HEK293 (cell line): ENCODE measurements at regions not wholly inside any gene's neighbourhood (a gene's known extent, or its start where the extent isn't known, plus 50 kb on each side); places are given as distances from the start of the nearest gene placed in this dataset.

Experiments
- CTCF ChIA-PET: fragments of 350-600 bp; formaldehyde crosslinking; extraction: SDS; loops from one replicate; lab custom pipeline; 2021; ENCODE audit warnings: antibody characterized with exemption; lab: Yijun Ruan, JAX
- POLR2A ChIA-PET: fragments of 300-600 bp; formaldehyde crosslinking; extraction: SDS; loops from one replicate; lab custom pipeline; 2020; ENCODE audit warnings: antibody characterized with exemption, inconsistent platforms; lab: Yijun Ruan, JAX
- H3K27ac ChIP-seq: fragments of 200-500 bp; sonication (Bioruptor generic); 2 replicates; pipeline ENCODE4 v1.5.1; 2014; ENCODE audit warnings: low read depth, low read length, control low read depth, inconsistent platforms; ENCODE audit errors: extremely low read depth
- H3K36me3 ChIP-seq, 2 experiments: fragments of 200-500 bp in 1 of 2; sonication (Bioruptor generic) in 1 of 2; 1 replicate in 1 of 2; 2 replicates in 1 of 2; pipeline ENCODE4 v1.5.1; 2014 to 2017; ENCODE audit warnings: inconsistent platforms in 2 of 2, low read length in 2 of 2; ENCODE audit not compliant: control insufficient read depth in 2 of 2, insufficient read depth in 1 of 2
- H3K4me1 ChIP-seq: fragments of 200-500 bp; sonication (Bioruptor generic); 2 replicates; pipeline ENCODE4 v1.5.1; 2014; ENCODE audit warnings: mild to moderate bottlenecking, low read length, inconsistent platforms; ENCODE audit not compliant: control insufficient read depth, insufficient read depth
- H3K4me3 ChIP-seq: 2 replicates; pipeline ENCODE4 v1.5.1; 2011; ENCODE audit warnings: low read depth, mild to moderate bottlenecking, control low read depth, low read length, moderate library complexity
- H3K9me3 ChIP-seq: fragments of 200-500 bp; sonication (Bioruptor generic); 2 replicates; pipeline ENCODE4 v1.5.1; 2014; ENCODE audit warnings: low read depth, low read length, inconsistent platforms; ENCODE audit not compliant: control insufficient read depth, insufficient read depth
- GLIS1 ChIP-seq: fragments of 450-650 bp; formaldehyde crosslinking; IDR thresholded peaks from 2 replicates; pipeline ENCODE4 v1.5.1; 2016; ENCODE audit warnings: missing biosample characterization, missing genetic modification characterization
- IKZF3 ChIP-seq: fragments of 450-650 bp; IDR thresholded peaks from 2 replicates; pipeline ENCODE4 v1.5.0; 2018; ENCODE audit warnings: missing biosample characterization, mild to moderate bottlenecking, missing genetic modification characterization, moderate library complexity
- OVOL3 ChIP-seq: fragments of 450-650 bp; formaldehyde crosslinking; IDR thresholded peaks from 2 replicates; pipeline ENCODE4 v1.5.1; 2016; ENCODE audit warnings: missing biosample characterization, missing genetic modification characterization
- PRDM1 ChIP-seq: fragments of 450-650 bp; formaldehyde crosslinking; IDR thresholded peaks from 2 replicates; pipeline ENCODE4; 2016; ENCODE audit warnings: missing biosample characterization, missing genetic modification characterization
- SCRT2 ChIP-seq: fragments of 450-650 bp; formaldehyde crosslinking; IDR thresholded peaks from 2 replicates; pipeline ENCODE4 v1.5.1; 2016; ENCODE audit warnings: missing biosample characterization, missing genetic modification characterization
- SETDB1 ChIP-seq: IDR thresholded peaks from one replicate; pipeline ENCODE4 v1.6.1; 2017; ENCODE audit warnings: mild to moderate bottlenecking, low read length, moderate library complexity, mixed read lengths; ENCODE audit not compliant: insufficient read length
- TRIM28 ChIP-seq: IDR thresholded peaks from 2 replicates; pipeline ENCODE4 v1.6.1; 2011; ENCODE audit warnings: low read length, control low read depth, borderline replicate concordance
- WT1 ChIP-seq: fragments of 450-650 bp; formaldehyde crosslinking; IDR thresholded peaks from 2 replicates; pipeline ENCODE4 v1.5.1; 2016; ENCODE audit warnings: missing biosample characterization, missing genetic modification characterization
- ZBTB7A ChIP-seq: fragments of 450-650 bp; formaldehyde crosslinking; IDR thresholded peaks from 2 replicates; pipeline ENCODE4 v1.5.1; 2016; ENCODE audit warnings: low read depth, missing biosample characterization, missing genetic modification characterization
- ZNF133 ChIP-seq: fragments of 450-650 bp; formaldehyde crosslinking; IDR thresholded peaks from 2 replicates; pipeline ENCODE4 v1.5.1; 2016; ENCODE audit warnings: missing biosample characterization, missing genetic modification characterization
- ZNF155 ChIP-seq: fragments of 450-650 bp; formaldehyde crosslinking; IDR thresholded peaks from 2 replicates; pipeline ENCODE4 v1.5.1; 2016; ENCODE audit warnings: missing biosample characterization, missing genetic modification characterization
- ZNF2 ChIP-seq: fragments of 450-650 bp; formaldehyde crosslinking; IDR thresholded peaks from 2 replicates; pipeline ENCODE4 v1.5.1; 2016; ENCODE audit warnings: missing biosample characterization, missing genetic modification characterization
- ZNF366 ChIP-seq: fragments of 450-650 bp; formaldehyde crosslinking; conservative IDR thresholded peaks from 2 replicates; pipeline ENCODE4 v1.5.1; 2016; ENCODE audit warnings: missing biosample characterization, missing genetic modification characterization
- ZNF473 ChIP-seq: fragments of 450-650 bp; formaldehyde crosslinking; IDR thresholded peaks from 2 replicates; pipeline ENCODE4 v1.5.1; 2017; ENCODE audit warnings: missing biosample characterization, missing genetic modification characterization
- ZNF521 ChIP-seq: fragments of 450-650 bp; formaldehyde crosslinking; IDR thresholded peaks from 2 replicates; pipeline ENCODE4 v1.5.1; 2017; ENCODE audit warnings: missing biosample characterization, mild to moderate bottlenecking, missing genetic modification characterization
- ZNF544 ChIP-seq: fragments of 450-650 bp; formaldehyde crosslinking; IDR thresholded peaks from 2 replicates; pipeline ENCODE4 v1.5.0; 2017; ENCODE audit warnings: missing biosample characterization, missing genetic modification characterization
- ZNF571 ChIP-seq: fragments of 450-650 bp; formaldehyde crosslinking; IDR thresholded peaks from 2 replicates; pipeline ENCODE4 v1.5.0; 2017; ENCODE audit warnings: missing biosample characterization, missing genetic modification characterization
- ZNF626 ChIP-seq: fragments of 450-650 bp; sonication (Bioruptor Pico); formaldehyde crosslinking; IDR thresholded peaks from 2 replicates; pipeline ENCODE4 v1.5.1; 2018; ENCODE audit warnings: missing biosample characterization, missing genetic modification characterization, inconsistent platforms
- ZSCAN30 ChIP-seq: fragments of 450-650 bp; IDR thresholded peaks from 2 replicates; pipeline ENCODE4 v1.5.1; 2018; ENCODE audit warnings: missing biosample characterization, mild to moderate bottlenecking, missing genetic modification characterization, moderate library complexity
- TF ChIP-seq, protein P1 (sequence below): fragments of 450-650 bp; formaldehyde crosslinking; IDR thresholded peaks from 2 replicates; pipeline ENCODE4 v1.5.1; 2016; ENCODE audit warnings: missing biosample characterization, missing genetic modification characterization, low read depth
- TF ChIP-seq, protein P2 (sequence below): fragments of 450-650 bp; formaldehyde crosslinking; IDR thresholded peaks from 2 replicates; pipeline ENCODE4 v1.5.1; 2016; ENCODE audit warnings: missing biosample characterization, missing genetic modification characterization
- TF ChIP-seq, protein P3 (sequence below): fragments of 450-650 bp; IDR thresholded peaks from 2 replicates; pipeline ENCODE4 v1.5.1; 2018; ENCODE audit warnings: missing biosample characterization, mild to moderate bottlenecking, missing genetic modification characterization
- TF ChIP-seq, protein P4 (sequence below): fragments of 450-650 bp; formaldehyde crosslinking; IDR thresholded peaks from 2 replicates; pipeline ENCODE4 v1.5.1; 2016; ENCODE audit warnings: missing biosample characterization, missing genetic modification characterization, borderline replicate concordance

DNA sequence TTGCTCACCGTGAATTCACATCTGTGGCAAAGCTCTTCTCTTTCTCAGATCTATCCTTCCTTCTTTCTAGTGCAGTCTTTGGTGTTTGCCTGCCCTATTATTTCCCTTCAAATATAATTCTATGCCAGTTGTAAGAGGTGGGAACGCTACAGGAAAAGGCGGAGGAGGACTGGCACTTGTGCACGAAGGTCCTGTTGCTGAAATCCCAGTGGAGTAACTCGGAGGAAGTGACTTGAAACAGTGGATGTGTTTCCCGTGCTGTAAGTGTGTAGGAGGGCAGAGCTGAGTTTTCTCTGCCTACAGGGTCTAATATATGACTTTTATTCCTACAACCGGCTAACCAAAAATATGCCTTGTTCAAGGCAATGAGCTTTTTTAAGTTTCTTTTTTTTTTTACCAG is 754.8 kb downstream of the QKI start:
- Histone ChIP-seq H3K4me1 (no peaks in the 10 kb centered on the region), H3K4me3 (no peak overlapping the region), H3K27ac (no peak overlapping the region), H3K36me3 (no peaks in the 10 kb centered on the region), H3K9me3 (no peaks in the 10 kb centered on the region)
- CTCF ChIA-PET = interaction anchor here (0.6 to 1.1 kb wide), 2 partner anchors 37 to 44 kb away, joined by 3 to 4 read pairs; no protein-coding TSS in a partner anchor
- TF ChIP-seq GLIS1 (tag by site-specific recombination) (no peak), IKZF3 (no peak), ZBTB7A (tag by site-specific recombination) (no peak), ZNF366 (tag by site-specific recombination) (no peak), WT1 (tag by site-specific recombination) (no peak), ZNF521 (tag by site-specific recombination) (no peak), ZNF2 (no peak), OVOL3 (tag by site-specific recombination) (no peak), TRIM28 (no peak), ZNF544 (tag by site-specific recombination) (no peak), ZNF626 (tag by site-specific recombination) (no peak), PRDM1 (tag by site-specific recombination) (no peak), SCRT2 (tag by site-specific recombination) (no peak), ZNF571 (tag by site-specific recombination) (no peak), ZSCAN30 (tag by site-specific recombination) (no peak)
- TF ChIP-seq, protein P1, sequence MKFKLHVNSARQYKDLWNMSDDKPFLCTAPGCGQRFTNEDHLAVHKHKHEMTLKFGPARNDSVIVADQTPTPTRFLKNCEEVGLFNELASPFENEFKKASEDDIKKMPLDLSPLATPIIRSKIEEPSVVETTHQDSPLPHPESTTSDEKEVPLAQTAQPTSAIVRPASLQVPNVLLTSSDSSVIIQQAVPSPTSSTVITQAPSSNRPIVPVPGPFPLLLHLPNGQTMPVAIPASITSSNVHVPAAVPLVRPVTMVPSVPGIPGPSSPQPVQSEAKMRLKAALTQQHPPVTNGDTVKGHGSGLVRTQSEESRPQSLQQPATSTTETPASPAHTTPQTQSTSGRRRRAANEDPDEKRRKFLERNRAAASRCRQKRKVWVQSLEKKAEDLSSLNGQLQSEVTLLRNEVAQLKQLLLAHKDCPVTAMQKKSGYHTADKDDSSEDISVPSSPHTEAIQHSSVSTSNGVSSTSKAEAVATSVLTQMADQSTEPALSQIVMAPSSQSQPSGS (tag by site-specific recombination) = no peak
- TF ChIP-seq, protein P2, sequence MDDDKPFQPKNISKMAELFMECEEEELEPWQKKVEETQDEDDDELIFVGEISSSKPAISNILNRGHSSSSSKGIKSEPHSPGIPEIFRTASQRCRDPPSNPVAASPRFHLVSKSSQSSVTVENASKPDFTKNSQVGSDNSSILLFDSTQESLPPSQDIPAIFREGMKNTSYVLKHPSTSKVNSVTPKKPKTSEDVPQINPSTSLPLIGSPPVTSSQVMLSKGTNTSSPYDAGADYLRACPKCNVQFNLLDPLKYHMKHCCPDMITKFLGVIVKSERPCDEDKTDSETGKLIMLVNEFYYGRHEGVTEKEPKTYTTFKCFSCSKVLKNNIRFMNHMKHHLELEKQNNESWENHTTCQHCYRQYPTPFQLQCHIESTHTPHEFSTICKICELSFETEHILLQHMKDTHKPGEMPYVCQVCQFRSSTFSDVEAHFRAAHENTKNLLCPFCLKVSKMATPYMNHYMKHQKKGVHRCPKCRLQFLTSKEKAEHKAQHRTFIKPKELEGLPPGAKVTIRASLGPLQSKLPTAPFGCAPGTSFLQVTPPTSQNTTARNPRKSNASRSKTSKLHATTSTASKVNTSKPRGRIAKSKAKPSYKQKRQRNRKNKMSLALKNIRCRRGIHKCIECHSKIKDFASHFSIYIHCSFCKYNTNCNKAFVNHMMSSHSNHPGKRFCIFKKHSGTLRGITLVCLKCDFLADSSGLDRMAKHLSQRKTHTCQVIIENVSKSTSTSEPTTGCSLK = no peak
- TF ChIP-seq, protein P3, sequence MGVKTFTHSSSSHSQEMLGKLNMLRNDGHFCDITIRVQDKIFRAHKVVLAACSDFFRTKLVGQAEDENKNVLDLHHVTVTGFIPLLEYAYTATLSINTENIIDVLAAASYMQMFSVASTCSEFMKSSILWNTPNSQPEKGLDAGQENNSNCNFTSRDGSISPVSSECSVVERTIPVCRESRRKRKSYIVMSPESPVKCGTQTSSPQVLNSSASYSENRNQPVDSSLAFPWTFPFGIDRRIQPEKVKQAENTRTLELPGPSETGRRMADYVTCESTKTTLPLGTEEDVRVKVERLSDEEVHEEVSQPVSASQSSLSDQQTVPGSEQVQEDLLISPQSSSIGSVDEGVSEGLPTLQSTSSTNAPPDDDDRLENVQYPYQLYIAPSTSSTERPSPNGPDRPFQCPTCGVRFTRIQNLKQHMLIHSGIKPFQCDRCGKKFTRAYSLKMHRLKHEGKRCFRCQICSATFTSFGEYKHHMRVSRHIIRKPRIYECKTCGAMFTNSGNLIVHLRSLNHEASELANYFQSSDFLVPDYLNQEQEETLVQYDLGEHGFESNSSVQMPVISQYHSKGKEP (tag by site-specific recombination) = no peak
- POLR2A ChIA-PET = no interaction called here

DNA sequence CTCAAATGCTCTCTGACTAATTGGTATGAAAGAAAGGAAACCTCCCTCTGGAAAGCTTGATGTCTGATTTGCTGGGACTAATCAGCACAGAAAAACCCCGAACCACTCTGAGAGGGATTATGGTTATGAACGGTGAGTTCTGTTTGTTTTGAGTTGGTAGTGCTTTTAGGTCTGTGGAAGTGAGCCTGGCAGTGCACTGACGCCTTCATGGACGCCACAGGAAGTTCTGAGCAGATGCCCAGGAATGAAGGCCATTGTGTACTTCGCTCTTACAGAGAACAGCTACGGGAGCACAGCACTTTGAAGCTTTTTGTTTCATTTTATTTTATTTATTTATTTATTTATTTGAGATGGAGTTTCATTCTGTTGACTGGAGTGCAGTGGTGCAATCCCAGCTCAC is 754.1 kb downstream of the QKI start:
- ChIA-PET POLR2A (no interaction called here), CTCF (no interaction called here)
- H3K36me3 ChIP-seq = no peaks in the 10 kb centered on the region
- no peaks in the 10 kb centered on the region for H3K9me3 ChIP-seq
- H3K4me3 ChIP-seq = no peak overlapping the region
- no peaks in the 10 kb centered on the region for H3K4me1 ChIP-seq
- H3K27ac ChIP-seq = no peak overlapping the region
- no peak for TF ChIP-seq ZNF473

DNA sequence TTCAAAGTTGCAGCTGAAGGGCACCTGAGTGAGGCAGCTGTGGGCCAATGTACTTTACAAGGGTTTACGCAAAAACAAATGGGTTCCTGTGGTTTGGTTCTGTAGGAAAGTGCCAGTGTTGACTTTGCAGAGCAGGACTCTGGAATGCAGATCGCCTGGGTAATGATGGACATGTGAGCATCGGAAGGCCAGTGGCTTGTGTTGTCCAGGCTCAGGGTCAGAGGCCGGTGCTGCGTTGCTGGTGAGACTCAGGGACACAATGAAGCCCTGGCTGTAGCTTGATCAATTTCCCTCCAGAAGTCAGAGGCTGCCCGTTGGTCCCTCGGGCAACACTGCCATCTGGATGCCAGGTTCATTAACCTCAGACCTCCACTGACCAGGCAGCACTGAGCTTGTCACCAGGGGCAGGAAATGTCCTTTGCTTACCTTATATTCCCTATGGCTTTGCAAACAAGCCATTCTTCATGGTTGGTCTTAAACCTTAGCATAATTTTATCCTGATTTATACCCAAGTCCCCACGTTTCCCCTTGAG is 753.4 kb downstream of the QKI start:
- no peaks in the 10 kb centered on the region for H3K9me3 ChIP-seq
- no peak for TF ChIP-seq ZNF133 (tag by site-specific recombination)
- TF ChIP-seq, protein P4, sequence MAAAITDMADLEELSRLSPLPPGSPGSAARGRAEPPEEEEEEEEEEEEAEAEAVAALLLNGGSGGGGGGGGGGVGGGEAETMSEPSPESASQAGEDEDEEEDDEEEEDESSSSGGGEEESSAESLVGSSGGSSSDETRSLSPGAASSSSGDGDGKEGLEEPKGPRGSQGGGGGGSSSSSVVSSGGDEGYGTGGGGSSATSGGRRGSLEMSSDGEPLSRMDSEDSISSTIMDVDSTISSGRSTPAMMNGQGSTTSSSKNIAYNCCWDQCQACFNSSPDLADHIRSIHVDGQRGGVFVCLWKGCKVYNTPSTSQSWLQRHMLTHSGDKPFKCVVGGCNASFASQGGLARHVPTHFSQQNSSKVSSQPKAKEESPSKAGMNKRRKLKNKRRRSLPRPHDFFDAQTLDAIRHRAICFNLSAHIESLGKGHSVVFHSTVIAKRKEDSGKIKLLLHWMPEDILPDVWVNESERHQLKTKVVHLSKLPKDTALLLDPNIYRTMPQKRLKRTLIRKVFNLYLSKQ (tag by site-specific recombination) = no peak
- no peak for TF ChIP-seq ZNF155 (tag by site-specific recombination)
- TF ChIP-seq SETDB1 = no peak
- TF ChIP-seq, all 188 proteins: peak for 0
- no peak overlapping the region for H3K27ac ChIP-seq
- ChIA-PET CTCF (no interaction called here), POLR2A (no interaction called here)
- no peak overlapping the region for H3K4me3 ChIP-seq
- H3K4me1 ChIP-seq = no peaks in the 10 kb centered on the region
- H3K36me3 ChIP-seq = no peaks in the 10 kb centered on the region
